OCI-LY1 (cell line): ENCODE measurements at regions not wholly inside any gene's neighbourhood (a gene's known extent, or its start where the extent isn't known, plus 50 kb on each side); places are given as distances from the start of the nearest gene placed in this dataset.

ENCODE experiments used
- H2AFZ ChIP-seq: fragments of 200-600 bp; sonication (generic), shearing (Covaris generic); 2 replicates; pipeline ENCODE4 v1.6.0; 2014; ENCODE audit warnings: antibody characterized with exemption, mild to moderate bottlenecking, low read length
- H3F3A ChIP-seq: fragments of 200-600 bp; sonication (generic), shearing (Covaris generic); 2 replicates; pipeline ENCODE4 v1.6.0; 2014; ENCODE audit warnings: mild to moderate bottlenecking, antibody characterized with exemption, low read length, moderate library complexity; ENCODE audit not compliant: insufficient read depth
- H3K27ac ChIP-seq: fragments of 200-600 bp; sonication (generic); 2 replicates; pipeline ENCODE4 v1.5.1; 2014; ENCODE audit warnings: low read length, mixed run types, mild to moderate bottlenecking, low read depth; ENCODE audit not compliant: poor library complexity, severe bottlenecking
- H3K27me3 ChIP-seq: fragments of 200-600 bp; sonication (generic); 2 replicates; pipeline ENCODE4 v1.6.0; 2014; ENCODE audit warnings: antibody characterized with exemption, mild to moderate bottlenecking, low read length, moderate library complexity; ENCODE audit not compliant: insufficient read depth
- H3K36me3 ChIP-seq: fragments of 200-600 bp; sonication (generic); 2 replicates; pipeline ENCODE4 v1.6.1; 2014; ENCODE audit warnings: mild to moderate bottlenecking, antibody characterized with exemption, low read length, moderate library complexity, mixed read lengths; ENCODE audit not compliant: insufficient read depth
- H3K4me1 ChIP-seq: fragments of 200-600 bp; sonication (generic); 2 replicates; pipeline ENCODE4 v1.5.1; 2014; ENCODE audit warnings: mild to moderate bottlenecking, low read length, moderate library complexity; ENCODE audit not compliant: insufficient read depth, severe bottlenecking
- H3K4me2 ChIP-seq: fragments of 200-600 bp; sonication (generic), shearing (Covaris generic); 2 replicates; pipeline ENCODE4 v1.6.1; 2014; ENCODE audit warnings: low read length
- H3K4me3 ChIP-seq: fragments of 200-600 bp; sonication (generic); 2 replicates; pipeline ENCODE4 v1.5.1; 2014; ENCODE audit warnings: low read length, low read depth, mild to moderate bottlenecking, mixed read lengths; ENCODE audit not compliant: poor library complexity, severe bottlenecking
- H3K79me2 ChIP-seq: fragments of 200-600 bp; shearing (Covaris generic); 2 replicates; pipeline ENCODE4 v1.6.1; 2016; ENCODE audit warnings: mixed run types, low read length, mixed read lengths; ENCODE audit not compliant: insufficient read depth
- H3K9ac ChIP-seq: fragments of 200-600 bp; sonication (generic), shearing (Covaris generic); 2 replicates; pipeline ENCODE4 v1.6.1; 2014; ENCODE audit warnings: mild to moderate bottlenecking, low read length, mixed read lengths
- H3K9me2 ChIP-seq: fragments of 200-600 bp; sonication (generic), shearing (Covaris generic); 2 replicates; pipeline ENCODE4 v1.6.1; 2014; ENCODE audit warnings: low read depth, mild to moderate bottlenecking, low read length, mixed read lengths
- H3K9me3 ChIP-seq: fragments of 200-600 bp; shearing (Covaris generic); 2 replicates; pipeline ENCODE4 v1.6.1; 2014; ENCODE audit warnings: low read length, mixed read lengths
- H4K20me1 ChIP-seq: fragments of 200-600 bp; sonication (generic), shearing (Covaris generic); 2 replicates; pipeline ENCODE4 v1.6.0; 2016; ENCODE audit warnings: mild to moderate bottlenecking, low read length; ENCODE audit not compliant: insufficient read depth
- EZH2 ChIP-seq: fragments of 200-600 bp; sonication (generic), shearing (Covaris generic); IDR thresholded peaks from 2 replicates; pipeline ENCODE4 v1.8.0; 2017; ENCODE audit warnings: borderline replicate concordance, mixed run types, mild to moderate bottlenecking, antibody characterized with exemption, low read length, moderate library complexity, mixed read lengths
- TF ChIP-seq, protein P1 (sequence below): fragments of 200-600 bp; sonication (generic), shearing (Covaris generic); IDR thresholded peaks from 2 replicates; pipeline ENCODE4 v1.5.1; 2017; ENCODE audit warnings: mild to moderate bottlenecking, antibody characterized with exemption, low read length, moderate library complexity, mixed read lengths

DNA sequence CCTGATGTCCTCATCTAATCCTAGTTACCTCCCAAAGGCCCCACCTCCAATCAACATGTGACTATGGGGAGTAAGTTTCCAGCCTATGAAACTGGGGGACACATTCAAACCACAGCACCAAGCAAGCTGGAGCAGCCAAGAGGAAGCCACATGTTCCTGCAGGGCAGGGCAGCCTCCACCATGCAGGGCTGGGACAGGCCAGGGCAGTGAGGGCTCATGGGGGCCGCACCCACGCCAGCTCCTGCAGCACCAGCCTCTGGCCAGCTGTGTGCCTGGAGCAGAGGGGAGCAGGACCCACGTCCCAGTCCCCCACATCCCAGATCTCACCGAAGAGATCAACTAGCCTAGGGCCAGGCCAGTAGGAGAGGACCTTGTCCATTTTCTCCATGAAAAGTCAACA is 85.9 kb upstream of the INSIG1 start:
- Histone ChIP-seq H2AFZ (no peak overlapping the region), H3K27ac (no peak overlapping the region), H4K20me1 (no peaks in the 10 kb centered on the region), H3K27me3 (peaks cover 6% of the 10 kb centered on the region; the same call in 1 of the 2 replicates), H3K4me3 (no peak overlapping the region), H3K79me2 (no peaks in the 10 kb centered on the region), H3K36me3 (no peaks in the 10 kb centered on the region; the same call in 1 of the 2 replicates), H3F3A (no peaks in the 10 kb centered on the region), H3K4me1 (peaks cover 23% of the 10 kb centered on the region), H3K4me2 (no peak overlapping the region), H3K9me2 (no peaks in the 10 kb centered on the region), H3K9me3 (no peaks in the 10 kb centered on the region), H3K9ac (no peak overlapping the region)
- TF ChIP-seq, protein P1, sequence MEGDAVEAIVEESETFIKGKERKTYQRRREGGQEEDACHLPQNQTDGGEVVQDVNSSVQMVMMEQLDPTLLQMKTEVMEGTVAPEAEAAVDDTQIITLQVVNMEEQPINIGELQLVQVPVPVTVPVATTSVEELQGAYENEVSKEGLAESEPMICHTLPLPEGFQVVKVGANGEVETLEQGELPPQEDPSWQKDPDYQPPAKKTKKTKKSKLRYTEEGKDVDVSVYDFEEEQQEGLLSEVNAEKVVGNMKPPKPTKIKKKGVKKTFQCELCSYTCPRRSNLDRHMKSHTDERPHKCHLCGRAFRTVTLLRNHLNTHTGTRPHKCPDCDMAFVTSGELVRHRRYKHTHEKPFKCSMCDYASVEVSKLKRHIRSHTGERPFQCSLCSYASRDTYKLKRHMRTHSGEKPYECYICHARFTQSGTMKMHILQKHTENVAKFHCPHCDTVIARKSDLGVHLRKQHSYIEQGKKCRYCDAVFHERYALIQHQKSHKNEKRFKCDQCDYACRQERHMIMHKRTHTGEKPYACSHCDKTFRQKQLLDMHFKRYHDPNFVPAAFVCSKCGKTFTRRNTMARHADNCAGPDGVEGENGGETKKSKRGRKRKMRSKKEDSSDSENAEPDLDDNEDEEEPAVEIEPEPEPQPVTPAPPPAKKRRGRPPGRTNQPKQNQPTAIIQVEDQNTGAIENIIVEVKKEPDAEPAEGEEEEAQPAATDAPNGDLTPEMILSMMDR: no peak
- TF ChIP-seq EZH2: no peak

DNA sequence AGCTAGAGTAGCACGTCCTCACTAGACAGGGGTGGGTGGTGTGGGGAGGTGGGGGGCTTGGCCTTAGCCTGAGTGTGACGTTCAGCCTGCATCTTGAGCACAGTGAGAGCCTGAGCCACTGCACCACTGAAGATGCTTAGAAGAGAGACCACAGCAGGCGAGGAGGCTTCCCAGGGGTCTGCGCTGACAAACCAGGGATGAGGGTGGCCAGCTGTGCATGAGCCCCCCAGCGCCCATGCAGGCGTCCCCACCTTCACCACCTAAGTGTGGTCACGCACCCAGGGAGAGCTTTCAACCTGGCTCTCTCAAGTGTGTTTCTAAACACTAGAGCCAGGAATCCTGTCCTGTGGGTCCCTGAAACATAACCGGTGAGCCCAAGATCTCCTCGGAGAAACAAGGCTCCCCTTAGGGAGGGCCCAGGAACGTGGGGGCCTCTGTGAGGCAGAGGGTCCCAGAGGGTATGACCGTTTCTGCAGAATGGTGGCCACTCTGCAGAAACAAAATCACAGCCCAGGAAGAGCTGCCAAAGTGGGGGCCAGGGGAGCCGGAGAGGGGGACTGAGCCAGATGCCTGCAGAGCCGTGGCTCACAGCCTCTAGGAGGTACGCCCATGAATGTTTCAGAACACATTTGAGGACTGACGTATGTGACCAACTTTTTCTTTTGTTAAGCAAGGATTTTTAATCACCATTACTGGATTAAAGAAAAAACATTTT is 85.2 kb upstream of the INSIG1 start:
- no peaks in the 10 kb centered on the region; the same call in 1 of the 2 replicates for H3K36me3 ChIP-seq
- H3K9me2 ChIP-seq: no peaks in the 10 kb centered on the region
- no peak overlapping the region for H3K4me2 ChIP-seq
- no peak overlapping the region for H3K9ac ChIP-seq
- H3K79me2 ChIP-seq: no peaks in the 10 kb centered on the region
- H3K27ac ChIP-seq: no peak overlapping the region
- peaks cover 6% of the 10 kb centered on the region; the same call in 1 of the 2 replicates for H3K27me3 ChIP-seq
- H2AFZ ChIP-seq: no peak overlapping the region
- peaks cover 17% of the 10 kb centered on the region for H3K4me1 ChIP-seq
- TF ChIP-seq, protein P1: no peak
- TF ChIP-seq EZH2: no peak
- H3K4me3 ChIP-seq: no peak overlapping the region
- no peaks in the 10 kb centered on the region for H3K9me3 ChIP-seq
- no peaks in the 10 kb centered on the region for H3F3A ChIP-seq
- H4K20me1 ChIP-seq: no peaks in the 10 kb centered on the region

- no peaks in the 10 kb centered on the region for H3K79me2 ChIP-seq
- no peaks in the 10 kb centered on the region for H4K20me1 ChIP-seq
- no peak overlapping the region for H3K27ac ChIP-seq
- H3K9me3 ChIP-seq: no peaks in the 10 kb centered on the region
- peaks cover 17% of the 10 kb centered on the region for H3K4me1 ChIP-seq
- no peak for TF ChIP-seq EZH2
- TF ChIP-seq, protein P1: no peak
- no peak overlapping the region for H3K9ac ChIP-seq
- H3K4me3 ChIP-seq: no peak overlapping the region
- no peaks in the 10 kb centered on the region for H3K9me2 ChIP-seq
- no peaks in the 10 kb centered on the region; the same call in 1 of the 2 replicates for H3K36me3 ChIP-seq
- H3K27me3 ChIP-seq: peaks cover 9% of the 10 kb centered on the region; the same call in 1 of the 2 replicates
- no peak overlapping the region for H3K4me2 ChIP-seq
- no peaks in the 10 kb centered on the region for H3F3A ChIP-seq
- no peak overlapping the region for H2AFZ ChIP-seq
These were observed 84.3 kb upstream of the INSIG1 start for GRCh38 chr7:155213385-155213784.
